Upper lobe of left lung (tissue), 6 donors: ENCODE measurements at regions not wholly inside any gene's neighbourhood (a gene's known extent, or its start where the extent isn't known, plus 50 kb on each side); places are given as distances from the start of the nearest gene placed in this dataset.
"Not testable (repeated sequence)": the region's sequence is repeated elsewhere in the genome, so short reads cannot be mapped to it uniquely, and the experiment has no call there.

Experiments
- ATAC-seq, 2 donors: fragments of 200-7000 bp; cut with Tn5 transposase; one replicate each; pipeline ENCODE4 v1.9.1; 2022; ENCODE audit warnings: mild to moderate bottlenecking in 2 of 2, moderate library complexity in 2 of 2; ENCODE audit not compliant: low FRiP score in 2 of 2
- DNase-seq, 2 donors: peaks; one replicate each; pipeline ENCODE4 v3.0.0-alpha.2; 2019 to 2020
- H3K27ac ChIP-seq, 4 donors: fragments of 200-600 bp; sonication (generic); one replicate each; pipeline ENCODE4 v1.5.1; 2016 to 2019
- H3K27me3 ChIP-seq, 4 donors: fragments of 200-600 bp; sonication (generic); one replicate each; pipeline ENCODE4 v1.5.1; 2017 to 2019
- H3K36me3 ChIP-seq, 4 donors: fragments of 200-600 bp; sonication (generic); one replicate each; pipeline ENCODE4 v1.5.1; 2016 to 2019
- H3K4me1 ChIP-seq, 4 donors: fragments of 200-600 bp; sonication (generic); one replicate each; pipeline ENCODE4 v1.5.1; 2018 to 2019
- H3K4me3 ChIP-seq, 4 donors: fragments of 200-600 bp; sonication (generic); one replicate each; pipeline ENCODE4 v1.5.1; 2017 to 2019; ENCODE audit warnings: mild to moderate bottlenecking in 2 of 4, moderate library complexity in 1 of 4
- H3K9me3 ChIP-seq, 4 donors: fragments of 200-600 bp; sonication (generic); one replicate each; pipeline ENCODE4 v1.5.1; 2018 to 2019
- EP300 ChIP-seq, 4 donors: sonication (generic); formaldehyde crosslinking; IDR thresholded peaks; one replicate each; pipeline ENCODE4 v1.5.1; 2017; ENCODE audit warnings: antibody characterized with exemption in 4 of 4, control low read depth in 2 of 4
- POLR2A ChIP-seq, 4 donors: fragments of 450-650 bp; IDR thresholded peaks; one replicate each; pipeline ENCODE4 v1.5.1; 2016 to 2017; ENCODE audit warnings: antibody characterized with exemption in 4 of 4, mild to moderate bottlenecking in 2 of 4
- POLR2AphosphoS5 ChIP-seq, 2 donors: sonication (generic); formaldehyde crosslinking; IDR thresholded peaks; one replicate each; pipeline ENCODE4 v1.5.1; 2017; ENCODE audit warnings: antibody characterized with exemption in 2 of 2
- WGBS, 2 donors: methylation state at CpG; one replicate each; pipeline ENCODE4 v1.1.5; 2017 to 2018; 5-methylcytosine and 5-hydroxymethylcytosine counted together
- TF ChIP-seq, protein P1 (sequence below), 6 experiments: fragments of 450-650 bp in 4 of 6; fragments of 200-600 bp in 2 of 6; sonication (generic) in 2 of 6; IDR thresholded peaks; one replicate each; pipeline ENCODE4 v1.5.1; 2016 to 2019; ENCODE audit warnings: antibody characterized with exemption in 6 of 6
- donor health status: DM: no; HTN: no; CAD: no; lungs with moderate emphysema.
- donor health status: DM: no; HTN: yes; CAD: no; lungs with severe emphysema.

DNA sequence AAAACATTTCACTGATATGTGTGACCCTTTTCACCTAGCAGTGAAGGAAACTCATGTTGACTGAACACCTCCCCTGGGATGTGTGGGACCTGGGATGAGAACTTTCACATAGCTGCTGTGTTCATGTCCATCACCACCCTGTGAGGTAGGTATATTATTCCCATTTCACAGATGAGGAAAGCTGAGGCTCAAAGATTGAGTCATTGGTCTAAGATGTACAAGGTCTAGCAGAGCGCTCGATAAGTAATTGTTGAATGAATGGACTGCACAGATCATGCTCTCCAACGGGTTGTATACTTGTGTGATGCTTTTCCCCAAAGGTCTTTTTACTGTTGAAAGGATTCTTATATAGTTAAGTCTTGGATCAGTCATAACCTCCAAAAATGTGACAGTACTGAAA is 75.6 kb upstream of the TSC22D1 start:
- no peaks in the 10 kb centered on the region for H3K9me3 ChIP-seq
- H3K4me3 ChIP-seq, result no peak overlapping the region
- ATAC-seq (no peak), DNase-seq (no peak)
- whole genome bisulfite sequencing, 2 donors, result 88 to 97% methylated on average over 3 of the region's 3 CpGs
- H3K36me3 ChIP-seq, result no peaks in the 10 kb centered on the region
- H3K27me3 ChIP-seq, result no peaks in the 10 kb centered on the region
- H3K27ac ChIP-seq, result no peak overlapping the region
- TF ChIP-seq POLR2A (IDR thresholded peaks at IDR 0.05) (no peak), POLR2AphosphoS5 (IDR thresholded peaks at IDR 0.05) (no peak), EP300 (IDR thresholded peaks at IDR 0.05) (no peak)
- TF ChIP-seq, protein P1, sequence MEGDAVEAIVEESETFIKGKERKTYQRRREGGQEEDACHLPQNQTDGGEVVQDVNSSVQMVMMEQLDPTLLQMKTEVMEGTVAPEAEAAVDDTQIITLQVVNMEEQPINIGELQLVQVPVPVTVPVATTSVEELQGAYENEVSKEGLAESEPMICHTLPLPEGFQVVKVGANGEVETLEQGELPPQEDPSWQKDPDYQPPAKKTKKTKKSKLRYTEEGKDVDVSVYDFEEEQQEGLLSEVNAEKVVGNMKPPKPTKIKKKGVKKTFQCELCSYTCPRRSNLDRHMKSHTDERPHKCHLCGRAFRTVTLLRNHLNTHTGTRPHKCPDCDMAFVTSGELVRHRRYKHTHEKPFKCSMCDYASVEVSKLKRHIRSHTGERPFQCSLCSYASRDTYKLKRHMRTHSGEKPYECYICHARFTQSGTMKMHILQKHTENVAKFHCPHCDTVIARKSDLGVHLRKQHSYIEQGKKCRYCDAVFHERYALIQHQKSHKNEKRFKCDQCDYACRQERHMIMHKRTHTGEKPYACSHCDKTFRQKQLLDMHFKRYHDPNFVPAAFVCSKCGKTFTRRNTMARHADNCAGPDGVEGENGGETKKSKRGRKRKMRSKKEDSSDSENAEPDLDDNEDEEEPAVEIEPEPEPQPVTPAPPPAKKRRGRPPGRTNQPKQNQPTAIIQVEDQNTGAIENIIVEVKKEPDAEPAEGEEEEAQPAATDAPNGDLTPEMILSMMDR (IDR thresholded peaks at IDR 0.05), result no peak
- H3K4me1 ChIP-seq, result no peaks in the 10 kb centered on the region

DNA sequence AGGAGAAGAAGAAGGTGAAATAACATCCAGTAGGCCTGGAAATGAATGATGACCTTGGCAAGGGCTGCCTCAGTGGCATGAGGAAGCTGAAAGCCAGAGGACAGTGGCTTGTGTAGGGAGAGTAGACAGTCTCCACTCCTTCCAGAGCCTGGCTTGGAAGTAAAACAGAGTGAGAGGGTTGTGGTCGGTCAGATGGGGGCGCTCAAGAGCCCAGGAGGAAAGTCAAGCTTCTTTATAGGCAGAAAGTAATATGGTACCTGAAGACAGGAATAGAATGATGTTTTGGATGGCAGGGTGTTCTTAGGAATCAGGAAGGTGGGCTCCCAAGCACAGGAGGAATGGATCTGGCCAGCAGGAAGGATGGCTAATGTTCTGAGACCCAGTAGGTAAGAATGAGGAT is 75.1 kb upstream of the TSC22D1 start:
- Histone ChIP-seq H3K4me3 (no peak overlapping the region), H3K27ac (no peak overlapping the region), H3K4me1 (no peaks in the 10 kb centered on the region), H3K9me3 (no peaks in the 10 kb centered on the region), H3K36me3 (no peaks in the 10 kb centered on the region), H3K27me3 (no peaks in the 10 kb centered on the region)
- DNase-seq (no peak), ATAC-seq (no peak)
- TF ChIP-seq EP300 (IDR thresholded peaks at IDR 0.05) (no peak), POLR2A (IDR thresholded peaks at IDR 0.05) (no peak), POLR2AphosphoS5 (IDR thresholded peaks at IDR 0.05) (no peak)
- TF ChIP-seq, protein P1 (IDR thresholded peaks at IDR 0.05), result no peak
- 0 to 2% methylated on average over 1 to 2 of the region's 2 CpGs for WGBS, 2 donors

DNA sequence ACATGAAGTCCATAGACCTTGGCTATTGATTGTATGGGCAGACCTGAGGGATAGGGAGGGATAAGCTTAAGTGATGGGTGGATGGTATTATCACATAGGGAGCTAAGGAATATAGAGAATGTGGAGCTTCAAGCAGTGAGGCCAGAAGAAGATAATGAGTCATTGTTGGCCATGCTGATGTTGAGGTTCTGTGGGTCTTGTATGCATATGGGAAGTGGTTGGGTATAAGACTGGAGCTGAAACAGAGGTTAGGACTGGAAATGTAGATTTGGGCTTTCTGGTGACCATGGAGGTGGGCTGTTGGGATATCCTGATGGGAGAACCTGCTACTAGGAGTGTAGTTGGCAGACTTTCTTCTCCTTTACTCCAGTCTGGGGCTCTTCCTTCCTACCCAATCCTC is 73.7 kb upstream of the TSC22D1 start:
- no peaks in the 10 kb centered on the region for H3K36me3 ChIP-seq
- no peaks in the 10 kb centered on the region for H3K4me1 ChIP-seq
- no peak overlapping the region for H3K4me3 ChIP-seq
- no peaks in the 10 kb centered on the region for H3K9me3 ChIP-seq
- no peak for TF ChIP-seq POLR2A (IDR thresholded peaks at IDR 0.05)
- TF ChIP-seq, protein P1 (IDR thresholded peaks at IDR 0.05), result no peak
- no peak for TF ChIP-seq EP300 (IDR thresholded peaks at IDR 0.05)
- no peak for TF ChIP-seq POLR2AphosphoS5 (IDR thresholded peaks at IDR 0.05)
- no peak for DNase-seq
- no peak for ATAC-seq
- no peak overlapping the region for H3K27ac ChIP-seq
- H3K27me3 ChIP-seq, result no peaks in the 10 kb centered on the region

DNA sequence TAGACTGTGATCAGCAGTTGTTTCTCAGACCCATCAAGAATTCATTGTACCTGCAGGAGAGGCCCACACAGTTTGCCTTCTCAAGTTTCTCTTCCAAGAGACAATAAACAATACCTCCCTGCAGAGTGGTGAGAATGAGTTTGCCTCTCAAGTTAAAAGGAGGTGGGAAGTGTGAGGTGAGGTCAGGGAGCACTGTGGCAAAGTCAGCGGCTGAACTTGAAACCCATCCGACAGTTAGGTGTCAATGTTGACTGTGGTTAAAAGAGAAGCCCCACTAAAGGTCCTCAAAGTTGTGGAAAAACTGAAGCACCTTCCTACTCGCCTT is 72.9 kb upstream of the TSC22D1 start:
- H3K9me3 ChIP-seq, result no peaks in the 10 kb centered on the region
- no peak overlapping the region for H3K27ac ChIP-seq
- no peaks in the 10 kb centered on the region for H3K4me1 ChIP-seq
- WGBS, 2 donors, result 71 to 72% methylated on average over 3 of the region's 3 CpGs
- DNase-seq (no peak), ATAC-seq (no peak)
- H3K4me3 ChIP-seq, result no peak overlapping the region
- H3K27me3 ChIP-seq, result no peaks in the 10 kb centered on the region
- no peaks in the 10 kb centered on the region for H3K36me3 ChIP-seq
- TF ChIP-seq POLR2A (IDR thresholded peaks at IDR 0.05) (no peak), EP300 (IDR thresholded peaks at IDR 0.05) (no peak), POLR2AphosphoS5 (IDR thresholded peaks at IDR 0.05) (no peak)
- TF ChIP-seq, protein P1 (IDR thresholded peaks at IDR 0.05), result no peak

DNA sequence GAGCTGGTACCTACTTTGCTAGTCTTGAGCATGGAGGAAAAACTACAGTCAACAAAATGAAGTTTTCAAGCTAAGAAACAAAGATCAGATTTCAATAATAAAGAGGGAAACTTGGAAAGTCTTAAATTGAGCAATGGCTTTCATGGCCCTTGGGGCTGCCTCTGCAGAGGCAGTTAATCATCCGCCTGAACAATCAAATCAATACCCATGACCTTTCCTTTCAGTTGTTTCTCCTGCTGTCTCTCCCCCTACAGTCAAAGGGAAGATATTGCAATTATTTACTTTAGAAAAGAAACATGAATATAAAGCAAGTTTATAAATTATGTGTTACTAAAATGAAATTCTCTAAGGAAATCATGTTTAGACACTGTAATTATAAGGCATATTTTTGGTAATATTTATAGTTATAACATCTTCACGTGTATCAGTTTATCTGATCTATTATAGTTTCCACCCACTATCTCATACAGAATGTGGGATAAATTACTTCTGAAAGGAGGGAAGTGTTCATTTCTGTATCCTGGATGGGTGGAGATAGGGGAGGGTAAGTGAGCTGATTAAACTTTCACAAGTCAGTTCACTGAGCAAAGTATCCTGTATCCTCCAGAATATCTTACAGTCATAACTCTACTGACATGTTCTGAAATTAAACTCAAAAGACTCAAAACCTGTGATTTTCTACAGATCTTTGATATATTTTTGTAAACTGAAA is 72.4 kb upstream of the TSC22D1 start:
- Histone ChIP-seq H3K27ac (no peak overlapping the region), H3K4me1 (no peaks in the 10 kb centered on the region), H3K36me3 (no peaks in the 10 kb centered on the region), H3K9me3 (no peaks in the 10 kb centered on the region), H3K4me3 (no peak overlapping the region), H3K27me3 (no peaks in the 10 kb centered on the region)
- ATAC-seq (no peak), DNase-seq (no peak)
- TF ChIP-seq, protein P1 (IDR thresholded peaks at IDR 0.05), result peak in 3 of 6 experiments; percentile 9 to 34 (median 21)
- no peak for TF ChIP-seq EP300 (IDR thresholded peaks at IDR 0.05)
- WGBS, 2 donors, result 54 to 60% methylated on average over 2 of the region's 2 CpGs

DNA sequence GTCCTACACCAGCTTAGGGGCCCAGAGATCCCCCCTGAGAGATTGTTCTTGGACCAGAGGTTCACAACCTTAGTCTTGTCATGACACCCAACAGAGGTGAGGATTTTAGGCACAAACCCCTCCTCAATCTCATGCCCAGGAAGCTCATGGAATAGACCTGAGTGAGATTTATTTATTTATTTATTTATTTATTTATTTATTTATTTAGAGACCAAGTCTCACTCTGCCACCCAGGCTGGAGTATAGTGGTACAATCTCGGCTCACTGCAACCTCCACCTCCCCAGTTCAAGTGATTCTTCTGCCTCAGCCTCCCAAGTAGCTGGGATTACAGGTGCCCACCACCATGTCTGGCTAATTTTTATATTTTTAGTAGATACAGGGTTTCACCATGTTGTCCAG is 71.4 kb upstream of the TSC22D1 start:
- H3K27ac ChIP-seq, H3K27me3 ChIP-seq, DNase-seq, H3K4me1 ChIP-seq, H3K9me3 ChIP-seq, ATAC-seq, H3K4me3 ChIP-seq, H3K36me3 ChIP-seq: not testable (repeated sequence)
- 100% methylated on average over 1 of the region's 1 CpG for WGBS, 2 donors
